Liver (tissue), 3 donors: ENCODE measurements at regions not wholly inside any gene's neighbourhood (a gene's known extent, or its start where the extent isn't known, plus 50 kb on each side); places are given as distances from the start of the nearest gene placed in this dataset.

Experiments
- EGR1 ChIP-seq, 2 donors: IDR thresholded peaks; 2 replicates each; pipeline ENCODE4 v1.6.1; 2016 to 2018; ENCODE audit warnings: antibody characterized with exemption in 2 of 2, low read depth in 2 of 2
- TAF1 ChIP-seq: conservative IDR thresholded peaks from 2 replicates; pipeline ENCODE4 v1.6.1; 2016; ENCODE audit warnings: antibody characterized with exemption, mild to moderate bottlenecking
- TF ChIP-seq, protein P1 (sequence below): fragments of 150-350 bp; IDR thresholded peaks from 2 replicates; pipeline ENCODE4 v1.5.1; 2017; ENCODE audit warnings: improper control_type of control experiment, low read depth, low read length; ENCODE audit not compliant: missing input control
- donor health status: healthy.
- donor health status: healthy.

DNA sequence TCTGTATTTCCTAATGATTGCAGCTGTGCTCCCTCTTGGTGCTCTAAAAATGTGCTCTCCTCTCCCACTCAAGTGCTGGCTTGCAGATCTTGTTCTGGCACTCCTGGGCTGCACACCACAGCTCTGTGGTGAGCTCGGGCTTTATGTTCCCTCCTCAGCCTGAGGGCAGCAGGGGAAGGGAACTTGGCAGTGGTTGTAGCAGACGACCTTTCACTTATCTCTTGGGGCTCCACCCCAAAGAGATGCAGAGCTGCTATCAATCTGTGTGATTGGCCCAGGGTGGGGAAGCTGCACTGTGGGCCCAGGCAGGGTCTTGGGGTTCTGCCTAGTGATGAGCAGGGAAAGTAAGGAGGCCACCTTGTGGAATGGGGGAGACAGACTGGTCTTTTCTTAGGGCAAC, 143.5 kb upstream of the GORAB start:
- TF ChIP-seq, protein P1, sequence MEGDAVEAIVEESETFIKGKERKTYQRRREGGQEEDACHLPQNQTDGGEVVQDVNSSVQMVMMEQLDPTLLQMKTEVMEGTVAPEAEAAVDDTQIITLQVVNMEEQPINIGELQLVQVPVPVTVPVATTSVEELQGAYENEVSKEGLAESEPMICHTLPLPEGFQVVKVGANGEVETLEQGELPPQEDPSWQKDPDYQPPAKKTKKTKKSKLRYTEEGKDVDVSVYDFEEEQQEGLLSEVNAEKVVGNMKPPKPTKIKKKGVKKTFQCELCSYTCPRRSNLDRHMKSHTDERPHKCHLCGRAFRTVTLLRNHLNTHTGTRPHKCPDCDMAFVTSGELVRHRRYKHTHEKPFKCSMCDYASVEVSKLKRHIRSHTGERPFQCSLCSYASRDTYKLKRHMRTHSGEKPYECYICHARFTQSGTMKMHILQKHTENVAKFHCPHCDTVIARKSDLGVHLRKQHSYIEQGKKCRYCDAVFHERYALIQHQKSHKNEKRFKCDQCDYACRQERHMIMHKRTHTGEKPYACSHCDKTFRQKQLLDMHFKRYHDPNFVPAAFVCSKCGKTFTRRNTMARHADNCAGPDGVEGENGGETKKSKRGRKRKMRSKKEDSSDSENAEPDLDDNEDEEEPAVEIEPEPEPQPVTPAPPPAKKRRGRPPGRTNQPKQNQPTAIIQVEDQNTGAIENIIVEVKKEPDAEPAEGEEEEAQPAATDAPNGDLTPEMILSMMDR = no peak
- no peak for TF ChIP-seq EGR1 (IDR thresholded peaks at IDR 0.05; ENCODE audit: low read depth in 2 of 2)
- TF ChIP-seq TAF1 = no peak
